Hematopoietic multipotent progenitor cell treated with erythropoietin and hydrocortisone succinate and interleukin-3 and kit ligand, for 8 days (in vitro differentiated cells): ENCODE measurements at regions not wholly inside any gene's neighbourhood (a gene's known extent, or its start where the extent isn't known, plus 50 kb on each side); places are given as distances from the start of the nearest gene placed in this dataset.

Experiments used
- DNase-seq: peaks from one replicate; pipeline ENCODE4 v3.0.0-alpha.2; 2015

DNA sequence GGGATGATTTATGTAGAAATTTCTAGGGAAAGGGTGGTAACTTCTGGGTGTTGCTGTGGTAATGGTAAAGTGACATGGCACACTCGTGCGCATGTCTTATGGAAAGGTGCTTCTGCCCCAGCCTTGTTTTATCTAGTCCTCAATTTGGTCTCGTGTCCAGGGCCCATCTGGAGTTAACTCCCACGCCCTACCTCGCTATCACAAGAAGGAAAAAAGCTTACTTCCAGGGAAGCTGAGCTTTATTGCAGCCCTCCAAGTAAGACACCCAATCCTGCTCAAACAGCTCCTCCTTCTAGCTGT lies 611.8 kb downstream of the TNS3 start:
- no peak for DNase-seq

DNA sequence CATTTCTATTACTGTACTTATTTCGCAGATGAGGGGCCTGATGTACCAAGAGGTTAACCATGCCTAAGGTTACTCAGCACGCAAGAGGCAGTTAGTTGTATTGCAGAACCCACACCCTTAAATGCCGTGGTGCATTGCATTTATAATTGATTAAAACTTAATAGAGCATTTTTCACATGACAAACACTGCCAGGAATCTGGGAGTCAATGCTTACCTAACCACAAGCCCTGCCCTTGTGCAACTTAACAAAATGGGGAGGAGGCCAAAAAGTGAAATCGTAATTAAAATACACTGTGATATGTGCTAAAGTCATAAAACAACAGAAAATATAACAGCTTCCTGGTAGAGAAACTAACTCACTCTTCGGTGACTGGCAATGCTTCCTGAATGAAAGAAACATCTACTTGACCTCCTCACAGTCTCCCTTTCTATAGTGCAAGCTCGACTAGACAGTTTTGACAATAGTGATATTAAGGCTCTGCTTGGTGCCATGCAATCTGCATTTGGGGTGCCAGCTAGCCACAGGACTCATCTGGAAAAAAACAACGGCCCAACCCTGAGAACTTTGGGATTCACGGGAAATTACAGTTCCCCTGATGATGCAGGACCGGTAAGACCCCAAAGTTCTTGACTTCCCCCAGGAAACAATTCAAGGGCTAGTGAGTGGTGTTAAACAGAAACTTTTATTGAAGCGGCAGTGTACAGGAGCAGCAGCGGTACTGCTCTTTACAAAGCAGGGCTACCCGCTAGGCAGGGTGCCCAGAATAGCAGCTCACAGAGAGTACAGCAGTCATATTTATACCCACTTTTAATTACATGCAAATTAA lies 612.4 kb downstream of the TNS3 start:
- DNase-seq: no peak

DNA sequence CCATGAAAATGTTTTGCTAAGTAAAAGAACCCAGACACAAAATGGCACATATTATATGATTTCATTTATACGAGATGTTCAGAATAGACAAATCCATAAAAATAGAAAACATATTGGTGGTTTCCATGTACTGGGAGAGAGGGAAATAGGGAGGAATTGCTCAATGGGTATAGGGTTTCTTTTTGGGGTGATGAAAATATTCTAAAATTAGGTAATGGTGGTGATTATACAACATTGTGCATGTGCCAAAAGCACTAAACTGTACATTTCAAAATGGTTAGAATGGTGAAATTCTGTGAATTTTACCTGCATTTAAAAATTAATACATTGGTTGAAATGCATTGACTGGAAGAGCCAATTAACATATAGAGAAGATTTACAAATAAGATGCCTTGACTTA lies 613.9 kb downstream of the TNS3 start:
- DNase-seq: no peak

DNA sequence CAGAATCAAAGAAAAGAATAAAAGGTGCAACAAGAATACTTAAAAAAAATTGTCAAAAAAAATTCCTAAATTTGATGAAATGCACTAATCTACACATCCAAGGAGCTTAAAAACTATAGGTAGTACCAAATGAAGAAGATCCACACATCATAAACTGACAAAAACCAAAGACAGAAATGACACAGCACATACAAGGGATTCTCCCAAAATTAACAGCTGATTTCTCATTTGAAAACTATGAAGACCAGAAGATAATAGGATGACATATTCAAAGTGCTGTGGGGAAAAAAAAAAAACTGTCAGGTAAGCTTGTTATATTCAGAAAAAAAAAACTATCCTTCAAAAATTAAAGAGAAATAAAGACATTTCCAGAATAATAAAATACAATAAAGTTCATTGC lies 618.2 kb downstream of the TNS3 start:
- no peak for DNase-seq

DNA sequence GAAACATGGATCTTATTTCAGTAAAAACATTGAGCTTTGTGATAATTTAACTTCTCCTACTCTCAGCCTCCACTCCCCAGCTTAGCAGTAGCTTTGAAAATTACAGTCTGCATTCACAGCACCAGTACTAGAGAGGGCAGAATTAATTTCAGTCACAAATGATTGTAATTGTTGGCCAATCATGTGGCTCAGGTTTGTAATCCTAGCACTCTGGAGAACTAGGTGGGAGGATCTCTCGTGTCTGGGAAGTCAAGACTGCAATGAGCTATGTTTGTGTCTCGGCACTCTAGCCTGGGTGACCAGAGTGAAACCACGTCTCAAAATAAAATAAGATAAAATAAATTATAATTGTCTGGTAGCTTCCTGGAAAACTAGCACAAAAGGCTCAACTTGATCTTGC lies 620.9 kb downstream of the TNS3 start:
- no peak for DNase-seq

DNA sequence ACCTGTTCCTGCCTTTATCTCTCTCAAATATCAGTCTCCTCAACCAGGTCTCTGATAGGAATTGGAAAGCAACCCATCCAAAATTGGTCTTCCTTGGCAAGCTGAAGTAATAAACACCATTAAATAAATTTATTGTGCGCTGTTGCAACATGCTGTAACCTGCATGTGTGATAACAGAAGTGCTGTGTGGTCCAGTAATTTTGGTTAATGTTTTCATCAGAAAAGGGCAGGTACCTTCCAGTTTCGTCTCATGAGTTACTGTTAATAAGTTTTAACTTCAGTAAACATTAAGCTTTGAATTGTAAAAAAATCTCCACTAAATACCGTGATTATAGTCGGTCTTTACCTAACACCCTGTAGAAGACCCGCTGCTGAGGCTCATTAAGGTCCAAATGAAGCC lies 624.7 kb downstream of the TNS3 start:
- no peak for DNase-seq

DNA sequence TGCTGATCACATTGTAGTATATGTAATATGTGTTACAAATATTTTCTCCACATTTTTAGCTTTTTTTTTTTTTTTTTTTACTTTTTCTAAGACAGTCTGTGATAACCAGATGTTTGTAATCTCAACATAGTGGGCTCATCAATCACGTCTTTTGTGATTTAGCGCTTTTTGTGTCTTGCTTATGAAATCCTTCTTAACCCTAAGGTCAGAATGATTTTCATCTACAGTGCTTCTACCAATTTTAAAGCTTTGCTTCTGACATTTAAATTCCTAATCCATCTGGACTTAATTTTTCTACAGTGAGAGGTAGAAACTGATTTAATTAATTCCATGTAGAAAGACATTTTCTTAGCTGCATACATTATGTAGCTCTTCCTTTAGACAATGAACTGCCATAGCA lies 626.4 kb downstream of the TNS3 start:
- DNase-seq: no peak

DNA sequence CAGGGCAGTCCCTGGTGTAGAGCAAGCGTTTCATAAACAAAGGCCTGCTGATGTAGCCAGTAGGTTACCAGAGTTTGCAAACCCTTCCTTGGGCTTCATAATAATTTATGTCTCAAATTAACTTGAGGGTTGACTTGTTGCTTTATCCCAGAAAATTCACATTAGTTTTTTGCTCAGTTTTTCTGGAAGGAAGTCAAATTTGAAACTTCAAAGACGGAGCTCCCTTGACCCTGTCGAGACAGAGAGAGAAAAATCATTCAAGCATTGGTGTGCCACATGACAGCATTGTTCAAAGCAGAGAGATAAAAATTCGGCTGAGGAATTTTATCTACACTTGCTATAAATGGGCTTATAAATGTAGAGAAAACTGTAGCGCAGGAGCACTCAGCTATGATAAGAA lies 627.7 kb downstream of the TNS3 start:
- no peak for DNase-seq

DNA sequence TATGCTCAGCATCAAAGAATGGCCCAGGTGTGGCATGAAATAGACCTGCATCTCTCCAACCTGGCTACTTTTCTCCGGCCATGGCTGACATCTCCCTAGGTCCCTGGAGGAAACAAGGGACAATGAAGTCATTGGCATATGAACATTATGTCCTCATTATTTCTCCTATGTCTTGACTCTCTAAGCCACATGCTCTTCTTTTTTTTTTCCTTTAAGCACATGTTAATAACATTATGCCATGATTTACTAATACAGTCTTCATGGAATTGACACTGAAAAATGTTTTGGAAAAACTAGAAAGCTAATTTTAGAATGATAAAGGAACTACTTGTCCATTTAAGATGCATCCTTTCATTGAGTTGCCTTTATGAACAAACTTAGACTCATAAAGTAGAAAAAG lies 628.9 kb downstream of the TNS3 start:
- no peak for DNase-seq

DNA sequence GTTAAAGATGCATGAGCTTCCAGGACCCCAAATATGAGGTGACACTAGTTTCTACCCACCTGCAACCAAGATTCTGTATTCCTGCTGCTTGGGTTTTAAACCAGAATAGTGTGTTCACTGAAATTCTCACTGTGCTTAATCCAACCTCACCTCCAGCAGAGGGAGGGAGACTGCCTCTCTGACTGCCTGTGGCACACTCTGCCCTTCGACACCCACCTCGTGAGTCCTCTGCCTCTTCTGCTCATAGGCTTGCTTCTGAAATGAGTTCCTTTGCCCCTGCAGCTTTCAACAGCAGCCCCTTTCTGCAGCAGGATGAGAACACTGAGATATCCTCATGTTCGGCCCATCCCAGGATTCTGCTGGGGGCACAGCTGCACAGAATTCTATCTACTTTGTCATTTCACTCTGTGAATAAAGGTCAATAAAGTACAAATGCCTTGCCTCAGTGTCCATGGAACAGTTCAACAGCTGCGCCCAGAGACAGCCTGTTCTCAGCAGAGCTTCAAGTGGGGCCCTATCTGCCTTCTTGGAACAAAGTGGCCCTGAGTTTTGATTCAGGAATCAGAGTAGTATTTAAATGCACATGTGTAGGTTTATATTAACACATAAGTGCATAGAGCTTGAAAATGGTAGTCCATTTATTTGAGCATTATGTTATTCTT lies 632.5 kb downstream of the TNS3 start:
- DNase-seq: no peak

DNA sequence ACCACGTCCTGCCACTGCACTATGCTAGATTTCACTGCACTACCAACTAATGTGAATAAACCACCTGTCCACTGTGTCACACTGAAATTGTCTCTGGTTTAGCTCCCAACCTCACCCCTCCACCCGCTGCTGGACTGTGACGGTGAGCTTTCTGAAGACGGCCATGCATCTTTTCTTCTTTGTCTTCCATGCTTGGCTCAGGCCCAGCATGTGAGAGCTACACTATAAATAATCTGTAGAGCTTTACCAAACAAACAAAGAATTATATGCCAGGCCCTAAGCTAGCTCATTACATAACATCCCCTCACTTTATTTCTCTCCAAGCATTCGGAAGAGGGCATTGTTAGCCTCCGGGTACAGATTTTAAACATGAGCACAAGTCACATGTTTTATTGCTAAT lies 633.2 kb downstream of the TNS3 start:
- no peak for DNase-seq

DNA sequence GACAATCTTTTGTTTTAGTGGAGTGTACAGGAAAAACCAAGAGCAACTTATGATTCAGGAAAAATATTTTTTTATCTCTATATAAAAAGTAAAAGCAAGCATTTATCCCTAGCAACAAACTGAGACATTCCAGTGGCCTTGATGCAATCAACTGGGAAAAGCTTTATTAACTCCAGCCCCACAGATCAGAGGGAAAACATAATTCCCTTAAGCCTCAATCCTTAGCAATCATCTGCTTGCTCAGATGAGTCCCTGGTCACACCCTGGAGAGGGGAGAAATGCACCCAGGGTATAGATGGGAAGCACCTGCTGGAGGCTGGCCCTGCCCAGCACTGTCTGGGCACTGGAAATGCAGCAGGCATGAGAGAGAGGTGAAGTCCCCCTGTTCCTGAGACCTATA lies 636.6 kb downstream of the TNS3 start:
- no peak for DNase-seq

DNA sequence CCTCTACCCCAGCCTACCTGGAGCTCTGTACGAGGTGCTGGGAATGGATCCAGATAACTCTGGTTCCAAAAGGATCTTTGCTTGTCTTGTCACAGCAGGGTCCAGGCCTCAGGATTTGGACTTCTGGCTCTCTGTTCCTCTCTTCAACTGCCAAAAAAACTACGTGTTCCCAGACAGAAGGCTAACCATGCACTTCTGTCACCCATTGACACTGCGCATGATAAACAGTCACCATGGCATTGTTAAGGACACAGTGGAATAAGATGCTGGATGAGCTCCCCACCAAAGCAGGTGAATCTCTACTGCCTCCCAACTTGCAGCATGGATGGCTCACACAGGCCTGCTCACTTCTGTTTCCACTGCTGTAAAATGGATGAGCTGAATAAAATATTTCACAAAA lies 637.9 kb downstream of the TNS3 start:
- DNase-seq: no peak

DNA sequence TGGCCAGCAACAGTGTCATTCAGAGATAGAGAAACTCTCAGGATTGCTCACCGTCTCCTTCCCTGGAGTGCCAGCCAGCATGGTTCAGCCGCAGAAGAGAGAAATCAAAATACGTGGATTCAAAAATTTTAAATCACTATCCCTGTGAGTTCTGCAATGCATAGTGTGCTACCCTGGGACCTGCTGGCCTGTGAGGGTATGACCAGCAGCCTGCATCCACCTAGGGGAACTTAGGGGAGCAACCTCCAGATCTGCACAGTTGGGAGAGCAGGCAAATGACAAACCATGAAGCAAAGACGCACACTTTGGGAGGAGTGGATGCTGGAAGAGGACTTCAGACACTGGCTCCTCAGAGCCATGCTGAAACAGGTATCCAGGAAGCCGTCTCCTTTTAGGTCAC lies 639.3 kb downstream of the TNS3 start:
- no peak for DNase-seq

DNA sequence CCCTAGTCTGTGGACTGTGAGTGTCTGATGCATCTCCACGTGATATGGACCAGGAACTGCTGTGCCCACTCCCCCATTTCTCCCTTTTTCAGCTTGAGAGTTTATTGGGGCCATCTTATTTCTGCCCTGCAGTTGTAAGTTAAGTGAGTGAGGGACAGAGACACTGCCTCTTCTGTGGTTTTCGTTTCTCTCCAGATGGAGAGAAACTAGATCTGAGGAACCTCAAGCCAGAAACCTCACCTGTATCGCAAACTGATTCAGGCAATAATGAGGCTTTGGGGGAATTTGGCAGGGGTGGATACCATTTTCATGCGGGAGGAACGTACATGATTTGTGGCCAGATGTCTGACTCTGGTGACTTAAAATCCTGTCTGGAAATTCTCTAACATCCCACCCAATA lies 641.7 kb downstream of the TNS3 start:
- DNase-seq: no peak

DNA sequence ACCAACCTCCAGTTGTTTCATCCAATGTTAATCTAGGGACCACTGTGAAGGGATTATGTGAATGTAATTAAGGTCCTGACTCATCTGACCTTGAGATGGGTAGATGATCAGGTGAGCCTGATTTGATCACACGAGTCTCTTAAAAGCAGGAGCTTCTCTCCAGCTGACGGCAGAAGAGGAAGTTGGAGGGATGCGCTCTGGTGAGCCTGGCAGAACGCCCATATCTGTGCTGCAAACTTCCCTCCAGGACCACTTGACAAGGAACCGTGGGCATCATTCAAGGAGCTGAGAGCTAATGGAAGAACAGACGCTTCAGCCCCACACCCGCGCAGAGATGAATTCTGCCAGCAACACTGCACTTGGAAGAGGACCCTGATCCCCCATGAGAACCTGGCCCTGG lies 642.4 kb downstream of the TNS3 start:
- DNase-seq: no peak

DNA sequence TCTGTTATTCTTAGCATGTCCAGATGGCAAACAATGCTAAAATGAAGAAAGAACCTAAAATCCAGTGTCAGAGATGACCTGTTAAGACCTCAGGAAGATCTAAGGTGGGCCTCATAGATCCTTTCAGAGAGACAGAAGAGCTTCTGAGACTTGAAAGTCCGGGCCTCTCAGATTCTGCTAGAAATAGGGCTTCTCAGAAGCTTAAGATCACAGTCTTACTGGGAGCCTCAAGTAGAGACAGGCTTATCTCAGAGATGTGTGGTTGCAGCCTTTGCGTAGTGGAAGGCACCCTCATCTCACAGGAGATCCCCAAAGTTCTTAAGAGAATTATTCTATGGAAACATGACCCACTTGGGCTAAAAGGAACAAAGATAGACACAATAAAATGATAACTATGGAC lies 642.8 kb downstream of the TNS3 start:
- no peak for DNase-seq

DNA sequence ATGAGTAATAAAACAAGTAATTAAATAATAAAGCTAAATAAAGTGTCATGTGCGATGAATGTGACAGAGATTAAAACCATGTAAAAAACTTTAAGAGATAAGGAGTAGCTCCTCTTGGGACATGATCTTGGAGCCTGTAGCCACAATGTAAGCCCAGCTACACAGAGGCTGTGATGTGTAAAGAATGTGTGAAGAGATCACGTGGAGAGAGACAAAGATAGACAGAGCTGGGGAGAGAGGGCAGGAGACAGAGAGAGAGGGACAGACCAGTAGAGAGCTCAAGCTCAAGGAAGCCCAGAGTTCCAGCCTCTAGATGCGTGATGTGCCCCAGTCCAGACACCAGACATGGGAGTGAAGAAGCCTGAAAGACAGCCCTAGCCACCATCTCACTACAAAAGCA lies 644.1 kb downstream of the TNS3 start:
- no peak for DNase-seq

DNA sequence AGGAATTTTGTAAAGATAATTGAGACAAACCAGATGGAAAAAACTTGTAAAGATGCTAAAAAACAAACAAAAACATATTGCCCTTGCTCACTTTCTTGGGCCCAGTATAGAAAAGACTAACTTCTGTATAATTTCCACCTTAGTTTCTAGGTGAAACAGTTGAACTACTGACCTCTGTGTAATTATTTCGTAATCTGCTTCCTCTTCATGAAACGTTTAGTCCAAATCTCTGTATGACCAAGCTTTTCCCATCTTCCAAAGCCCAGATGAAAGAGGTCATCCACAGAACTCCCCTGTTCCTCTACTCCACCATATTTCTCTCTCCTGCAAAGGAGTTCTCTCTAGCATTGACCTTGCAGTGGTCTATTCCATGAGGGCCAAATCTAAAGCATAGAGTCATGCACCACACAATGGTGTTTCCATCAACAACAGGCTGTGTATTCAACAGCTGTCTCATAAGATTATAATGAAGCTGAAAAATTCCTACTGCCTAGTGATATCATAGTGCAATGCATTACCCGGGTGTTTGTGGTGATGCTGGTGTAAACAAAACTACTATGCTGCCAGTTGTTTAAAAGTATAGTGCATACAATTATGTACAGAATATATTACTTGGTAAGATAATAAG lies 647.6 kb downstream of the TNS3 start:
- DNase-seq: no peak

DNA sequence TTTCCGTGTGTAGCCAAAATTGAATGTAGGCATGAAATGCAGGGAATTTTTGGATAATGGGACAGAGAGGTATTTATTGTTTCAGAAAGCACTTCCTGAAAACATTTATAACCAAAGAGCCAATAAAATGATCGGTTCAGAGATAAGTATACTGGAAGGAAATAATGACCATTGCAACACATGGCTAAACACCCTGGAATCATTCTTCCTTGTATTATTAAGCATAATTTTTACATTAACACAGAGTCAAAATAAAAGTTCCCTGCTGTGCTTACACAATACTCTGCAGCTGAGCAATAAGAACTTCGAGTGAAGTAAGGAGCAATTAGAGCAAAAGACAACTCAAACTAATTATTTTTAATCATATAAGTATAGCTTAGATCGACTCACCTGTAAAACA lies 648.3 kb downstream of the TNS3 start:
- no peak for DNase-seq

DNA sequence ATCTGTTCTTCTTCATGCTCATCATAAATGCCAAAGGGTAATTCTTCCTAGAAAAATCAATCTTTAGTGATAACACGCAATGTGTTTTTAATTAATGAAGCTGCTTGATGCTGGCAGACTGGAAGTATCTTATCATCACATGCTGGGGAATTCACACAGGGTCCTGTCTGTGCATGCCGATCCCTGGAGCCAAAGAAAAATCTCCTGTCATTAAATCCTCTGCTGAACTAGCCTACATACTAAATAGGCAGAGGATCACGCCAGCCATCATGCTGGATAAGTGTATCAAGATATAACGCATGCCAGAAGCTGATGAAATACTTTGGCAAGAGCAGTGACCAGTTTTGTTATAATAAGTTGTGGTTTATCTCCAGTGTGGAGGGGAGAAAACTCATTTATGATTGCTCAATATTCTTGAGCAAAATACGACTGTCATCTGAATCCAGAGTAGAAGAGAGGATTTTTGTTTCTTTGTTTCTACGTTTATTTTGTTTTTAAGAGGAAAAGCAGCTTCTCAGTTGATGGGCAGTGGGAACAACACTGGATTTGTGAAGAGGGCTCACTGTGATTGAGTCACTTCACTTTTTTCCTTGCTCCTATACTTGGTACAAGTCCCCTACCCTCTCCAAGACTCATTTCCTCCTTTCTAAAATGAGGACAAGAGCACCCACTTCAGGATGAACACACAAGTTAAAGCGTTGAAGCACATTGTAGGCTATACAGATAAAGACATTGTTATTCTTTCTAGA lies 649.1 kb downstream of the TNS3 start:
- DNase-seq: no peak

DNA sequence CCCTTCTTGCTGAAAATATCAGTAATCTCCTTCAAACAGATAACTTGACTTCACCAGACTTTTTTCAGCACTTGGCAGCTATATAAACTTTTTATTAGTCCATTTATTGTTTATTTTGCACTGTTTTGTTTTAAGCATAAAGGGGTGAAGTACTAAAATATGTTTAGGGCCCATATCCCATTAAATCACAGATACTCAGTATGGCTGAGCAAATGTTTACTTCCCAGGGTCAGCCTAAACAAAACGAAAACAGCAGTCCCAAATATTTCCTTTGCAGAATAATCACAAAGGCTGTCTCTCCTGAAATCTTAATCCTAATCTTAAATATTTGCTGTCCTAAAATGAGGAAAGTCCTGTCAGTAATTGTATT lies 649.6 kb downstream of the TNS3 start:
- no peak for DNase-seq

DNA sequence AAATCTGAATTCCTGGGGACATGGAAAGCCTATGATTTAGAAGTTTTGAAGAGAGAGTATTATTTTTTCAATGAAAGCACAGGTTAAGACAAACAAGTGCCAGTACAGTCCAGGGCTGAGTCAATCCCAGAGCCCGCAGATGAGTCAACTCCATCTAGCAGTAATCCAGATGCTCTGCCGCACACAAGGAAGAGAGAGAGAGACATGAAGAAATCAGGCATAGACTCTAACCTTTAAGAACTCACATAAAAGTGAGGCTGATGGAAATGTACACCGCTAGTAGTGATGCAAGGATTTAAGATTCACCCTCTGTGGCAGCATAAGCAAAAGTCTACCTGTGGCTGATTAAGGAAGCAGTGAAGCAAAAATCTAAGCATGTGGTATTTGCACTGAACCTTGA lies 651.5 kb downstream of the TNS3 start:
- DNase-seq: no peak

DNA sequence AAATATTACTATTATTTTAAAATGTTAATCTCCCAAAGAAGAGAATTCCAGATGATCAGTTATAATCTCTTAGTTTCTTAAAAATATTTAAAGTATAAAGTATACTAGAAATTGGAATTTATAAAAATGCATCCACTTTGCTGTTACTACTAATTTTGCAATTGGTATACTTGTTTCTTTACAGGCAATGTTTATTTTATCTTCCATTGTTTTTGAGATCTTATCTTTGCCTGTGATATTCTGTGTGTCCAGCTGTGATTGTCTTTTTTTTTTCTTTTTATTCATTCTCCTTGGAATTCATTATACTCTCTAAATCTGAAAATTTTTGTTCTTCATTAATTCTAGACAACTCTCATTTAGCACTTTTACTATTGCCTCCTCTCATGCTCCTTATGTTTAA lies 652.6 kb downstream of the TNS3 start:
- DNase-seq: no peak
